Astrocyte of the hippocampus (primary cell): ENCODE measurements at regions not wholly inside any gene's neighbourhood (a gene's known extent, or its start where the extent isn't known, plus 50 kb on each side); places are given as distances from the start of the nearest gene placed in this dataset.

ENCODE experiments used
- DNase-seq: peaks from one replicate; pipeline ENCODE4 v3.0.0; 2011; ENCODE audit warnings: low read depth, low spot score

DNA sequence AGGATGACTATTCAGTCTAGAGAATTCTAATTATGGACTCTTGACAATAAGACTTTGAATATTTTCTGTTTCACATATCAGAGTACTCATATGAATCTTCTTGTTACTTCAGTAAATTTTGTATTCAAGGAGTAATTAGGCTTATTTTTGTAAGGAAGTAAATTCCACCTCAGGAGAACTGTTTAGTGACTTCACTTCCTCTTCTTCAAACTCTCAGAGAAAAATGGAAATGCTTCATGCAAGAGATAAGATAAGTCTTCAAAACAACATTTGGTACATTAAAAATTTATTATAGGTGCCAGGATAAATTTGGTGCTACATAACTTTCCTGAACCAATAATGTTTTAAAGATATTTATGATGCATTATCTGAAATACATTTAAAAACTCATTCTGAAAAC, 1421.9 kb downstream of the PCDH7 start:
- DNase-seq = no peak

DNA sequence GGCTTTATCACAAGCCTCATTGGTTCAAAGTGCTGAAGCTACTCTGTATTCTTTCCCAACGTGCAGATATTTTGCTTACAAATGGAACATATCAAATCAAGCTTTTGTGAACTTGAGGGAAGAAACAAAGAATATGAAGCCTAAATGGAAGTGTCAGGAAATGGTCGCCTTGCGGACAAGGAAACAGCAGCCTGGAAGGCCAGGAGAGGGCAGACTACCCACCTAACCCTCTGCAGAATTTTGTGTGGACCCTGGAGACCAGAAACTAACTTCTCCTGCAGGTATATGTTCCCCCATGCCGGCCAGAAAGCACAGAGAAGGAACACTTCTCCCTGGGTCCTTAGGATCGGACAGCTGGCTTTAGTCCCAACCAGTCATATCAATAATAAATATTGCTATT, 1425.8 kb downstream of the PCDH7 start:
- no peak for DNase-seq

DNA sequence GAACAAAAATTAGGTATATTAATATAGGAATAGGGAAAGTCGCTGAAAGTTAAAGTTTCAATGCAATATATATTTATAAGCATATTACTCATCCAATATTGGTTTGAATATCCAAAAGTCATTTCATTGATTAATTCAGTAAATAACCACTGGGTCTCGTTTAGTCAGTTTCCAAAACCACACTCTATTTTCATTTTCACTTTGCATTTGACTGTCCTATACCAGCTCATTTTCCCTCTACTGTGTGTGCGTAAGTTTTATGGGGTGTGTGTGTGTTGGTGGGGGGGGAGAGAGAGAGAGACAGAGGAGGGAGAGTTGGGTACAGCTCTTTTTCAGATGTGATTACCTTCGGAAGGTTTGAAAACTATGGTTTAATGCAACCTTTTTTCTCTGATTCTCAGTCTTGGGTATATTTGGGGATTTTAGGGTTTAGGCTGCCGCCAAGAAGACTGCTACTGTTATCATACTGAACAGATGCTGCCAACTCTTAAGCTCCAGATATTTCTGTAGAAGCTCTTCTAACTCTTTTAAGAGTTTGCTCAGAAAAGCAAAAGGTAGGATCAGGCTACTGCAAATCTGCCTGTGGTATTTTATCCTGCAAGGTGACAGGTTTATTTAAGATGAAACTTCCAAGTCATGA, 1427.4 kb downstream of the PCDH7 start:
- no peak for DNase-seq

DNA sequence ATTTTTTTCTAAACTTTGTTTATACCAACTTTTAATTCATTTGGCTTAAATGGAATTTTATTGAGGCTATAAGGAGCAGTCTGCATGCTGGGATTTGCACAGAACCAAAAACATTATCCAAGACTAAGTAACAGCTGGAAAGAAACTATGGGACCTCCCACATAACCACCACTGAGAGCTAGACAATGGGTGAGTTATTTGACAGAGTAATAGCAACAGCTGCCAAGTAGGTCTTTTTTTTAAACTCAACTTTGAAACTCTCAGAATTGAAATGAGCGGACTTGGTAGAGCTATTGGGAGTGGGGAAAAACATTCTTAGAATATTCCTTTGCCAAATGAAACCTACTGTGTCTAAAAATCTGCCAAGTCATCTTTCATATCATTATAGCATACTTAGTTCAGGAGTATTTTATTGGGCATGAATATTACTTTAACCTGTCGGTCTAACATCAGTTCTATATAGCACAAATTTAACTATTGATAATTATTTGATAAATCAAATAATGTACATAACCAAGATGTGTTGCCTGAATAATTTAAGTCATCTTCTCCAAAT, 1428.0 kb downstream of the PCDH7 start:
- DNase-seq = peak; percentile 76

DNA sequence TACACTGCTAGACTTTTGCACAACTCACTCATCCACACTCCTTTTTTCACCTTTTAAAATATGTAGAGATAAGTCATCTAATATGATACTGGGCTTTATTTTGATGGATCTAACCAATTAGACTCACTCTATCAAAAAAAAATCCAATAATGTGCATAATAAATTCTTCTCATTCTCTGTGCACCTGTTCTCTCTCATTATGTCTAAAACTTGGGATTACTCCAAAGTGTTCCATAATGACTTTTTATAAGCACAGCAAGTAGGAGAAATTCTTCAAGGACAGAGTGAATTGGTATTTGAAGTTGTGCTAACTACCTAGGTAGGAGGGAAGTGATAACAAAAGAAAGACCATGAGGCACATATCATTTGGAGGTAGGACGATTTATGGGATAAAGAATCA, 1438.8 kb downstream of the PCDH7 start:
- DNase-seq = no peak

DNA sequence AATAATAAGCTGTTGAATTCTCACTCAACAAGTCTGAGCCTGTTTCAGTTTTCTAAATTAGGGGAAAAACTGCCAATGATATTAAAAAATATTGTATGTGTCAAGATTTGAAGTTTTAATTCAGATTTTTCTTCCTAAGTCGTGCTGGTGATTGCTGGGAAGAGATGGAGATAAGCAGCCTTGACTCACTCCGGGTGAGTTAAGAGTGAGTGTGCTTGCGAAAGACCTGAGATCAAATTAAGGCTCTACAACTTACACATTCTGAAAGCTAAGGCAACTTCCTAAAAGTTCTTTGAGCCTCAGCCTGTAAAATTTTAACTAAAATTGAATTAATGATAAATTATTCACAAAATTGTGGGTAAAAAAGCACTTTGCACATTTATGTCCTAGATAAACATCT, 1441.2 kb downstream of the PCDH7 start:
- peak; percentile 5 for DNase-seq

DNA sequence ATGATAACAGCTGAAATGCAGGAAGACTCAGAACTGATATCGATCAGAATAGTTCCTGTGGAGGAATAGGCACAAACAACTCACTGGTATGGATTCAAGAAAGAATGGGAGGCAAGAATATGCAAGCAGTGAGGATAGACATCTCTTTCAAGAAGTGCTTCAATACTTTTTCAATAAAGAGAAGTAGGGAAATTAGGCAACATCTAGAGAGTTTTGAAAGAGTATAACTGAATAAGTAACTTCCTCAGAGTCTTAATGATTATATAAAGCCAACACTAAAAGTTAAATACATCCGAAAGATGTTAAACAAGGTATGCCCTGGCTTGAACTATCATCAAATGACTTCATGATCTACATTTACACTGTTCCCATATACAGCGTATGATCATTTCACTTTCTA, 1443.0 kb downstream of the PCDH7 start:
- no peak for DNase-seq

DNA sequence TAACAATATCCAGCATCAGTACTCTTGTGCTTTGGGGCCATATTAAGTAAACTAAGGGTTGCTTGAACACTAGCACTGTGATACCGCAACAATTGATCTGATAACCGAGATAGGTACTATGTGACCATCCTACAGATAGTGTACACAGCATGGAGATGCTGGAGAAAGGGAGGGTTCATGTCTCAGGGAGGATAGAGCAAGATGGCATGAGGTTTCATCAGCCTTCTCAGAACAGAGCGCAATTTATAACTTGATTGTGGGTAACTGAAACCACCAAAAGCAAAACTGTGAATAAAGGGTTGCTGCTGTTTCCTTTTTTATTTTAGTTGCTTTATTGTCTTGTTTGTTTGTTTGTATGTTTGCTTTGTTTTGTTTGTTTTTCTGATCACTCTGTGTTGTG, 1449.7 kb downstream of the PCDH7 start:
- no peak for DNase-seq

DNA sequence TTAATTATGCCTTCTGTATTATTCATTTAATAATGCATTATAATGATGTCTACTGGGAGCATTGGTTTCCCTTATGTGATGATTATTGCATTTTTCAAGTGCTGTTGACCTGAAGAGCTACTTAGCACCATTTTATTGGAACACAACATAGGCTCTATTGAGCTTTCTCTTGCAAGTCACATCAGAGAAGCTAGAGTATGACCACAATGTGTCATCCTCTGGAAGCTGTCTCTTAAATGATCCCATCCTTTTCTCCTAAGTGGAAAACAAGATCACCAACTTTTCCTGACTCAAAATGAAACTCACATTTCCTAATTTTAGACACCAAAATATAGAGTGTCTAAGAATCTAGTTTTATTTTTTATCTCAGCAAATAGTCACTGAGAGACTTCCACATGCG, 1451.9 kb downstream of the PCDH7 start:
- peak; percentile 4 for DNase-seq

DNA sequence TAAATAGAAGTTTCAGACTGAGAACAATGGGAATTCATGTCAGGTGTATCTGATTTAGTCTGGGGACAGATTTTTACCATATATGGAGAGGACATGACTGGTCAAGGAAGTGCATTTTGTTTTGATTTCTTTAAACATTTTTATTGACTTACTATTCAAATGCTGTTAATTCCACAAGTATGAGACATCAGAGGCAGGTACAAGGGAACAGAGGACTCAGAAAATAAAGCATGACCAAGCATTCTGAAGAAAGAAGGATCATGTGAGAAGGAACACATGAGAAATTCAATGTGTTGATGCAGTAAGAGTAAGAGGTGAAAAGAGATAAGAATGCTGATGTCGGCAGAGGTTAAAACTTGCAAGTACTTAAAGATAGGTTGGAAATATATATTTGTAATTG, 1452.6 kb downstream of the PCDH7 start:
- peak; percentile 56 for DNase-seq

DNA sequence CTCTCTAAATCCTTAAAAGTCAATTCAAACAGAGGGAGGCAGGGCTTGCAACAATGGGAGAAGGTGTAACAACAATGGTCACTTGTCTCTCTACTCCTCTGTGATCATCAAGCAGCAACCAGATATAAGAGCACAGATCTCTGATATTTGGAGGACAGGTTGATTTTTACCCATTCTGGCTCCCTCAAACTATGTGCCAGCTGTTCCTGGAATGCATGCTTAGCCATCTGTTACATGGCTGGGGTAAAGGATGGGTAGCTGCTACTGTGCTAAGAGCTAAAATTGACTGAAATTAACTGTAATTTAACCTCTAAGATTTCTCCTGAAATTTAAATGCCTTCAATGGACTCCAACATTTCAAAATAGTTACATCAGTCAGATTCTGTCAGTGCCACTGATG, 1459.9 kb downstream of the PCDH7 start:
- no peak for DNase-seq

DNA sequence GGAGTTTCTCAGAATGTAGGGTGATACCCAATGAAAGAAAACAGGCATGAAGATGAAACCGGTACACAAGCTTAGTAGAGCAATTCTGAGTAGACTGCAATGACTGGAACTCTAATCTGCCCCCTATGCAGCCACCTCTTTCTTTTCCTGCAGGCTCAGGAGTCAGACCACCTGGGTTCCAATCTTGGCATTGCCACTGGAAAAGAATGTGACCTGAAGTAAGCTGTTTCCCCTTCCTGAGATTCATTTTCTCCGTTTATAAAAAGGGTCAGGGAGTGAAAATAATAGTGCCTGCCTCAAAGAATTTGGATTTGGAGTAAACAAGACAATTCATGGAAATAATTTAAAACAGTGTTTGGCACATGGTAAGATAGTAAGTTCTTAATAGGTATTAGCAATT, 1464.0 kb downstream of the PCDH7 start:
- DNase-seq = no peak

DNA sequence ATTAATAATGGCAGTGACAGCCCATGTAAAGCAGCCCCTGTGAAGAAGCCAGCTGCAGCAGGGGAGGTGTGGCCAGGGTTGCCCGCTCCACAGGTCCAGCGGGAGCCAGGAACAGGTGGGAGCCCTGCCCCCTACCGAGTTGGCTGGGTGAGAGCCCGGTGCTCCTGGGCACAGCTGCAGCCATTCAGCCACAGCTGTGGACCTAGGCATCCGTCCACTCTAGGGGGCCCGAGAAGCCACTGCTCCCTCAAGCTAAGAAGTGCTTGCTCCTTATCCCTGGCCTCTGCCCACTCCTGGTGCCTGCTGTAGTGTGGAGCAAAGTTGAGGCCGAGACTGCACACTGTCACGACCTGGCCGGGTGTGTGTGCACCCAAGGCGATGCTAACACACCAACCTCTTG, 1469.0 kb downstream of the PCDH7 start:
- DNase-seq = no peak

DNA sequence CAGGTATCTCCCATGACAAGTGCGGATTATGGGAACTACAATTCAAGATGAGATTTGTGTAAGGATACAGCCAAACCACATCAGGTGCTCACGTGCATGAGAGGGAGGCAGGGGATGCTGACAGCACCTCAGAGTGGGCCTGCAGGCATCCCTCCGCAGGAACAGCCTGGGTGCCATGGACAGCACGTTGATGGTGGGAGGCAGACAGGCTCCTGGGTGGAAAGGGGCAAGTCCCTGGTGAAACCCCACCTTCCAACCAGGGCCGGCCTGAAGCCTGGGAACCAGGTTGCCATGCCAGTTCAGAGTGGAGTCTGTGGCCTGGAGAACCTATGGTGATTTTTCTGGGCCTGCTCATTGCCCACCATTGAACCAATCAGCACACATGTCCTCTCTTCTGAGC, 1469.6 kb downstream of the PCDH7 start:
- DNase-seq = no peak

DNA sequence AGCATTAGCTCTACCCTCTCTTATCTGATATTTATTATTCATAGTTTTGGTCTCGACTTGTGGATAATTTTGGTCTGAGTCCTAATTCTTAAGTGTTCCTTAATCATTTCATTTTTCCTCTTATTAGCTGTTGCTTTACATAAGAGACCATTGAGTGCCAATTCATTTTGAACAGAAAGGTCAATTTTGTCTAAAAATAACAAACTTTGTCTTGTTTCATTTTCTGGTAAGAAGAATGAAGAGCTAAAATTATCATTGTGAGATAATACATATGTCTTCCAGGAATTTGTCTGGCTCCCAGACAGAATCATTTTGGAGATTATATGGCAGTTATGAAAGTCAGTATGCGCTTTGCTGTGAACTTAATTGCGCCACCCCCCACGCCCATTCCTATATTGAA, 1471.8 kb downstream of the PCDH7 start:
- DNase-seq = no peak

DNA sequence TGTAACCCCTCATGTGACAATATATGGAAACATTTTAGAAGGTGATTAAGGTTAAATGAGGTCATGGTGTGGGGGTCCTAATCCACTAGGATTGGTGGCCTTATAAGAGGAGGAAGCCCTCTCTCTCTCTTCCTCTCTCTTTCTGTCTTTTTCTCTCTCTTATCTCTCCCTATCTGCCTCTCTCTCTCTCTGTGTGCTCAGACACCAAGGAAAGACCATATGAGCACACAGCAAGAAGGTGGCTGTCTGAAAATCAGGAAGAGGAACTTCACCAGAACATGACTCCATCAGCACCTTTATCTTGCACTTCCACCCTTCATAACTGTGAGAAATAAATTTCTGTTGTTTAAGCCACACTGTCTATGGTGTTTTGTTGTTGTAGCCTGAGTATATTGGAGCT, 1472.2 kb downstream of the PCDH7 start:
- DNase-seq = no peak

DNA sequence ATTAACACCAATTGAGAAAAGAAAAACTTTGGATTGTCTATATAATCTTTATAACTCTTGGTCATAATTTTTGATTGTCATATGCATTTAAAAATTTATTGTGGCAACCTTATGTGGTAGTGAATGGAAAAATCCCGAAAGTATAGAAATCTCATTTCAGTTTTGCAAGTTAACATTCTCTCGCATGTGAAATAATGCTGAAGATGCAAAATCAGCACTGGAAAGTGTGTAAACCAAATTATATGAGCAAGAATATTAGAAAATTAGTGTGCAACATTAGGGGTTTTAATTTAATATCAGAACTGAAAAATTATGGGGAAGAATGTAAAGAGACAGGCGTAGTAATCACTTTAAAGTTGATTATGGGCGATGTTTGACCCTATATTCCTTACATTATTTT, 1472.8 kb downstream of the PCDH7 start:
- DNase-seq = no peak

DNA sequence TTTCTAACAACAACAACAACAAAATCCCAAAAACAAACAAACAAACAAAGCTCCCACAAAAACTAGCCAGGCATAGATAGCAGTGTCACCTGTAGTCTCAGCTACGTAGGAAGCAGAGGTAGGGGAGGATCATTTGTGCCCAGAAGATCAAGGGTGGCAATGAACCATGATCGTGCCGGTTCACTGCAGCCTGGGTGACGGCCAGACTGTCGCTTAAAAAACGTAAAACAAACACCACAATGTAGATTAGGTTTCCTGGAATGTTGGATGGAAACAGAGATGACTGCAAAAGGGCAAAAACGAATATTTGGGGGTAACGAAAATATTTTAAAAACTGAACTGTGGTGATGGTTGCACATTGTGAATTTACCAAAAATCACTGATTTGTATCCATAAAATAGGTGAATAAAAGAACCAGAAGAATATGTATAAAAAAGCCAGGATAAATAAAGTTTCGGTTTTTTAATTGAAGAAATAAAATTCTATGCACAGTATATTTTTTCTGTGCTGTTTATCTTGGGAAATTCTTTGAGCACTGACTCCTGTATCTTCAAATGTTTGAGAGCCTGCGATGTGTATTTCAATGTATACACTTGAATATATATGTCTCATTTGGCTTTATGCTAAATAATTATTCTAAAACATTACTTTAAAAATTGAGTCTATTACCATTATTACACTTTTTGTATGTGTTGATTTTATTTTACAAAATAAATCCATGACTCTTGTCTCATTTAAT, 1477.0 kb downstream of the PCDH7 start:
- peak; percentile 39 for DNase-seq

DNA sequence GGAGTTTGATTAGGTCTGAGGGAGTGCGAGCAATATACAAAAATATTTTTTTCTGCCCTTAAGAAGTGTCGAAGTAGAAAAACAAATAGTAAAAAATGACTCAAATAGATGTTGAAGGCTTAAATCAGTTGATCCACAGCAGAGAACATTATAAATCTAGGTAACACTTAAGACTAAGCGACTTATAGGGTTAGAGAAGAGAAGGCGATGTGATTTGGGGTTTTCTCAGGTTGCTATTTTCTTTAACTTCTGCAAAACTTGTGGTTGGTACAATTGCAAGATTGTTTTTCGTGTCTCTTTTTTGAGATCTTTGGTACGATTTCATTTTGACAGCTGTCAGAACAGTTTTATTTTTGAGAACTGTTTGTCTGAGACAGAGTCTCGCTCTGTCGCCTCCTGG, 1479.5 kb downstream of the PCDH7 start:
- DNase-seq = no peak

DNA sequence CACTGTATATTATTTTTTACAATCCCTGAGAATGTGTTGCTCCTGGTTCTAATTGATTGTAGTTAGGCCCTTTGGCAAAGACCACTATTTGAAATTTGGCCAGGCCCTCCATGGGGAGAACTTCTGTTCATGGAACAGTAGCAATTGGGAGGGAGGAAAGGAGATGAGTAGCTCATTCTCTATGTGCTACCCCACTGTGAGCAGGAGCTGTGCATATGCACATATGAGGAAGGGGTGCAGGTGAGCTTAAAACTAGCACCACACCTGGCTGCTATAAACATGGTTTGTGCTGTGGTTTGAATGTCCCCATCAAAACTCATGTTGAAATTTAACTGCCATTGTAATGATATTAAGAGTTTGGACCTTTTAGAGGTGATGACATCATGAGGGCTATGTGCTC, 1483.2 kb downstream of the PCDH7 start:
- DNase-seq = no peak

DNA sequence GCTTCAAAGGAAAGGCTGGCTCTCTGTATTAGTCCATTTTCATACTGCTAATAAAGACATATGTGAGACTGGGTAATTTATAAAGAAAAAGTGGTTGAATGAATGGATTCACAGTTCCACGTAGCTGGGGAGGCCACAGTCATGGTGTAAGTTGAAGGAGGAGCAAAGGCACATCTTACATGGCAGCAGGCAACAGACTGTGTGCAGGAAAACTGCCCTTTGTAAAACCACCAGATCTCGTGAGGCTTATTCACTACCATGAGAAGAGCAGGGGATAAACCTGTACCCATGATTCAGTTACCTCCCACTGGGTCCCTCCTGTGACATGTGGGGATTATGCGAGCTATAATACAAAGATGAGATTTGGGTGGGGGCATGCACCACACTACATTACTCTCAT, 1486.6 kb downstream of the PCDH7 start:
- no peak for DNase-seq

DNA sequence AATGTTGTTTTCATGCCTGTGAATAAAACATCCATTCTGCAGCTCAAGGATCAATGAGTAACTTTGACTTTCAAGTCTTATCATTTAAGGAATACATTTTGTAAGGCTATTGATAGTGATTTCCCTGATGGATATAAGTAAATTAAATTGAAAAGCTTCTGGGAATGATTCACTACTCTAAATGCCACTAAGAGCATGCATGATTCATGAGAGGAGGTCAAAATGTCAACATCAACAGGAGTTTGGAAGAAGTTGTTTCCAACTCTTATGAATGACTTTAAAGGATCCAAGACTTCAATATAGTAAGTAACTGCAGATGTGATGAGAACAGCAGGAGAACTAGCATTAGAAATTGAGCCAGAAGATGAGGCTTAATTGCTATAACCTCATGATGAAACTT, 1487.3 kb downstream of the PCDH7 start:
- no peak for DNase-seq

DNA sequence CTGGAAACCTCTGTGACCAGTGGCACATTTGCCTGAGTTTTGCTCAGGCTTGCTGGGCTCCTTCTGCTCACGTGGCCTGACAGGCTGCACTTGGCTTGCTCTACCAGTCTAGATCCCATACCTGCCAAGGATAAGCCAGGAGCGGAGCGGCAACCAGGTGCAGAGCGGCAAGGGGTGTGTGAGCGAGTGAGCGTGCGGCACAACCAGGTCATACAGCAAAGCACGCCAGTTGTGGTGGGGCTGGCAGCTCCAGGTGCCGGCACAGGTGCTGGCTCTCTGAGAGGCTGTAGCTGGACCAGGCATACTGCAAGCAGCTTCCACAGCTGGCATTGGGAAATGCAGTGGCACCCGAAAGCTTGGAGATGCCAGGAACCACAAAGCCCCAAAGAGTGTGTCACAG, 1495.1 kb downstream of the PCDH7 start:
- no peak for DNase-seq
